ENCODE measurements at regions not wholly inside any gene's neighbourhood (a gene's known extent, or its start where the extent isn't known, plus 50 kb on each side); places are given as distances from the start of the nearest gene placed in this dataset.
A peak's percentile ranks its signal among the peaks of the same experiment; 100 is the strongest.

GRCh38 chr2:134104754-134105153 lies 149.1 kb upstream of the MGAT5 start:
- no peak for DNase-seq

GRCh38 chr2:134107402-134107801 lies 146.5 kb upstream of the MGAT5 start:
- no peak for DNase-seq

- DNase-seq, result no peak
Observed at GRCh38 chr2:134108113-134108512, 145.8 kb upstream of the MGAT5 start.

GRCh38 chr2:134109246-134109645 lies 144.6 kb upstream of the MGAT5 start:
- DNase-seq, result no peak

GRCh38 chr2:134109725-134110124 lies 144.1 kb upstream of the MGAT5 start:
- no peak for DNase-seq

GRCh38 chr2:134110532-134110931 lies 143.3 kb upstream of the MGAT5 start:
- no peak for DNase-seq

GRCh38 chr2:134117676-134118075 lies 136.2 kb upstream of the MGAT5 start:
- no peak for DNase-seq

GRCh38 chr2:134118279-134119116 lies 135.4 kb upstream of the MGAT5 start:
- peak; percentile 35 to 94 for DNase-seq

GRCh38 chr2:134119117-134119712 lies 134.7 kb upstream of the MGAT5 start:
- DNase-seq, result no peak

- peak; percentile 75 to 81 for DNase-seq
Observed at GRCh38 chr2:134119713-134120405, 134.0 kb upstream of the MGAT5 start.

- no peak for DNase-seq
Observed at GRCh38 chr2:134120406-134120732, 133.5 kb upstream of the MGAT5 start.

- peak in 1 of 2 donors; percentile 46 for DNase-seq
Observed at GRCh38 chr2:134120733-134121630, 132.9 kb upstream of the MGAT5 start.

GRCh38 chr2:134122610-134123009 lies 131.3 kb upstream of the MGAT5 start:
- DNase-seq, result no peak

- no peak for DNase-seq
Observed at GRCh38 chr2:134123332-134123731, 130.5 kb upstream of the MGAT5 start.

- DNase-seq, result no peak
Observed at GRCh38 chr2:134124047-134124753, 129.7 kb upstream of the MGAT5 start.

GRCh38 chr2:134127496-134127895 lies 126.4 kb upstream of the MGAT5 start:
- no peak for DNase-seq

- no peak for DNase-seq
Observed at GRCh38 chr2:134128746-134129145, 125.1 kb upstream of the MGAT5 start.

GRCh38 chr2:134129900-134130537 lies 123.9 kb upstream of the MGAT5 start:
- DNase-seq, result no peak

- DNase-seq, result no peak
Observed at GRCh38 chr2:134131681-134132489, 122.0 kb upstream of the MGAT5 start.

- DNase-seq, result no peak
Observed at GRCh38 chr2:134132490-134132857, 121.4 kb upstream of the MGAT5 start.
